Hepatocyte (in vitro differentiated cells): ENCODE measurements at regions not wholly inside any gene's neighbourhood (a gene's known extent, or its start where the extent isn't known, plus 50 kb on each side); places are given as distances from the start of the nearest gene placed in this dataset.

Experiments used
- DNase-seq: peaks from one replicate; pipeline ENCODE4 v3.0.0-alpha.2; 2016; ENCODE audit warnings: low spot score
- H2AFZ ChIP-seq: fragments of 200-600 bp; sonication (generic); 2 replicates; pipeline ENCODE4 v1.6.0; 2016; ENCODE audit warnings: antibody characterized with exemption, mild to moderate bottlenecking
- H3K27ac ChIP-seq: fragments of 200-600 bp; sonication (generic); 2 replicates; pipeline ENCODE4 v1.5.1; 2016; ENCODE audit warnings: mild to moderate bottlenecking
- H3K27me3 ChIP-seq: fragments of 200-600 bp; sonication (generic); 2 replicates; pipeline ENCODE4 v1.6.1; 2016
- H3K36me3 ChIP-seq: fragments of 200-600 bp; sonication (generic); replicated peaks from 2 replicates; pipeline ENCODE4 v1.5.1; 2016; ENCODE audit warnings: low read depth; ENCODE audit not compliant: insufficient read depth
- H3K4me1 ChIP-seq: fragments of 200-600 bp; sonication (generic); 2 replicates; pipeline ENCODE4 v1.5.1; 2016; ENCODE audit warnings: mild to moderate bottlenecking, moderate library complexity; ENCODE audit not compliant: insufficient read depth
- H3K4me2 ChIP-seq: fragments of 200-600 bp; sonication (generic); 2 replicates; pipeline ENCODE4 v1.6.0; 2016
- H3K4me3 ChIP-seq: fragments of 200-600 bp; sonication (generic); 2 replicates; pipeline ENCODE4 v1.5.1; 2016; ENCODE audit warnings: mild to moderate bottlenecking
- H3K79me2 ChIP-seq: fragments of 200-600 bp; sonication (generic); 2 replicates; pipeline ENCODE4 v1.6.0; 2017; ENCODE audit warnings: mild to moderate bottlenecking
- H3K9me2 ChIP-seq: fragments of 200-600 bp; sonication (generic); replicated peaks from 2 replicates; pipeline ENCODE4 v1.6.0; 2017; ENCODE audit warnings: mild to moderate bottlenecking; ENCODE audit not compliant: insufficient read depth
- H3K9me3 ChIP-seq: fragments of 200-600 bp; sonication (generic); 2 replicates; pipeline ENCODE4 v1.5.1; 2016; ENCODE audit warnings: low read depth, mild to moderate bottlenecking
- H4K20me1 ChIP-seq: fragments of 200-600 bp; sonication (generic); 2 replicates; pipeline ENCODE4 v1.6.0; 2016; ENCODE audit warnings: mild to moderate bottlenecking; ENCODE audit not compliant: insufficient read depth, poor library complexity, severe bottlenecking
- EZH2 ChIP-seq: fragments of 200-600 bp; sonication (generic); IDR thresholded peaks from 2 replicates; pipeline ENCODE4 v1.6.1; 2016; ENCODE audit warnings: antibody characterized with exemption, mild to moderate bottlenecking, borderline replicate concordance
- EZH2phosphoT487 ChIP-seq: fragments of 200-600 bp; sonication (generic); IDR thresholded peaks from one replicate; pipeline ENCODE4 v1.6.1; 2018; ENCODE audit warnings: antibody characterized with exemption, mild to moderate bottlenecking, low read depth, moderate library complexity; ENCODE audit not compliant: unreplicated experiment, severe bottlenecking
- WGBS: methylation state at CpG from one replicate; pipeline ENCODE4 v1.1.6; 2016; ENCODE audit warnings: low lambda C conversion rate; ENCODE audit errors: missing lambda C conversion rate; 5-methylcytosine and 5-hydroxymethylcytosine counted together
- TF ChIP-seq, protein P1 (sequence below): fragments of 200-600 bp; sonication (generic); IDR thresholded peaks from 2 replicates; pipeline ENCODE4 v1.5.1; 2016; ENCODE audit warnings: antibody characterized with exemption, mild to moderate bottlenecking; ENCODE audit not compliant: poor library complexity

- no peak for DNase-seq
- TF ChIP-seq, protein P1, sequence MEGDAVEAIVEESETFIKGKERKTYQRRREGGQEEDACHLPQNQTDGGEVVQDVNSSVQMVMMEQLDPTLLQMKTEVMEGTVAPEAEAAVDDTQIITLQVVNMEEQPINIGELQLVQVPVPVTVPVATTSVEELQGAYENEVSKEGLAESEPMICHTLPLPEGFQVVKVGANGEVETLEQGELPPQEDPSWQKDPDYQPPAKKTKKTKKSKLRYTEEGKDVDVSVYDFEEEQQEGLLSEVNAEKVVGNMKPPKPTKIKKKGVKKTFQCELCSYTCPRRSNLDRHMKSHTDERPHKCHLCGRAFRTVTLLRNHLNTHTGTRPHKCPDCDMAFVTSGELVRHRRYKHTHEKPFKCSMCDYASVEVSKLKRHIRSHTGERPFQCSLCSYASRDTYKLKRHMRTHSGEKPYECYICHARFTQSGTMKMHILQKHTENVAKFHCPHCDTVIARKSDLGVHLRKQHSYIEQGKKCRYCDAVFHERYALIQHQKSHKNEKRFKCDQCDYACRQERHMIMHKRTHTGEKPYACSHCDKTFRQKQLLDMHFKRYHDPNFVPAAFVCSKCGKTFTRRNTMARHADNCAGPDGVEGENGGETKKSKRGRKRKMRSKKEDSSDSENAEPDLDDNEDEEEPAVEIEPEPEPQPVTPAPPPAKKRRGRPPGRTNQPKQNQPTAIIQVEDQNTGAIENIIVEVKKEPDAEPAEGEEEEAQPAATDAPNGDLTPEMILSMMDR: no peak
- no peak for TF ChIP-seq EZH2phosphoT487
- TF ChIP-seq EZH2: no peak
- no peaks in the 10 kb centered on the region for H3K4me1 ChIP-seq
- H3K4me2 ChIP-seq: no peak overlapping the region
- WGBS: 82% methylated on average over 3 of the region's 3 CpGs
- no peaks in the 10 kb centered on the region for H3K79me2 ChIP-seq
- H3K9me2 ChIP-seq: no peaks in the 10 kb centered on the region
- no peaks in the 10 kb centered on the region for H3K27me3 ChIP-seq
- H3K36me3 ChIP-seq: no peaks in the 10 kb centered on the region
- H3K27ac ChIP-seq: no peak overlapping the region
- H3K9me3 ChIP-seq: no peaks in the 10 kb centered on the region
- no peaks in the 10 kb centered on the region for H4K20me1 ChIP-seq
- H2AFZ ChIP-seq: no peak overlapping the region
- no peak overlapping the region for H3K4me3 ChIP-seq
Measured at GRCh38 chr4:175350246-175350645, 432.1 kb downstream of the ADAM29 start.

DNA sequence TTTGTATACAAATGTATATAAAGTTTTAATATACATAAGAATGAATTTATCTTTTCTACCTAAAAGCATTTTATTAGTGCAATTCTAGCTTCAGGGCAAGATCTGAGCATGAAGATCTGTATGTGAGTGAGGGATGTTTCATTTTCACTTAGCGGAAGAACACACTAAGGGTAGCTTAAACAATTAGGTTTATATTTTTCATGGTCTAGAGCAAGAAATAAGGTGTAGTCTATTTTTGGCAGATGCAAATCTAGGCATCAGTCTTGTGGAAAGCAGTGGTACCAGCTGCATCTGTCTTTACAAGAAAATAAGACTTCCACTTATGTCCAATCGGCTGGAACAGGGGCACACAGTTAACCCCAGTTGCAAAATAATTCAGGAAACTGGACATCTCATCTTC lies 433.3 kb downstream of the ADAM29 start:
- Histone ChIP-seq H3K4me2 (no peak overlapping the region), H3K9me3 (no peaks in the 10 kb centered on the region), H3K4me1 (no peaks in the 10 kb centered on the region), H3K79me2 (no peaks in the 10 kb centered on the region), H3K27ac (no peak overlapping the region), H3K4me3 (no peak overlapping the region), H3K27me3 (no peaks in the 10 kb centered on the region), H3K9me2 (no peaks in the 10 kb centered on the region), H3K36me3 (no peaks in the 10 kb centered on the region), H4K20me1 (no peaks in the 10 kb centered on the region), H2AFZ (no peak overlapping the region)
- 77% methylated on average over 2 of the region's 2 CpGs for WGBS
- TF ChIP-seq, protein P1: no peak
- TF ChIP-seq EZH2: no peak
- no peak for TF ChIP-seq EZH2phosphoT487
- DNase-seq: no peak

DNA sequence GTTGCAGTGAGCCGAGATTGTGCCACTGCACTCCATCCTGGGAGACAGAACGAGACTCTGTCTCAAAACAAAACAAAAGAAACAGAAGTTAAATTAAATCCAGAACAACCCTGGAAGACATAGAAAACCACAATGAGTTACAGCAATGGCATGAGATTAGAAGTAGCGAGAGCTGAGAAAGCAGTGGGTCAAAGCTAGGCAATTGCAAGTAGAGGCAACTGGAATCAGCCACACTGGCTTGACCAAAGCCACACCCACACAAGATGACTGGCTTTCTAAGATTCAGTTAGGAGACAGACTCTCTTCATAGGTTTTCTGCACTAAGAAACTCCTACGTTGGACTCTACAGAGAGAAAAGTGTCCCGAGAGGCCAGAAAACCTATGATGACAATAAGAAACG lies 443.0 kb downstream of the GPM6A start:
- no peaks in the 10 kb centered on the region for H3K79me2 ChIP-seq
- no peak for DNase-seq
- no peak overlapping the region for H3K27ac ChIP-seq
- TF ChIP-seq, protein P1: no peak
- TF ChIP-seq EZH2: no peak
- no peak for TF ChIP-seq EZH2phosphoT487
- H3K27me3 ChIP-seq: no peaks in the 10 kb centered on the region
- no peak overlapping the region for H3K4me2 ChIP-seq
- H3K4me3 ChIP-seq: no peak overlapping the region
- no peak overlapping the region for H2AFZ ChIP-seq
- no peaks in the 10 kb centered on the region for H4K20me1 ChIP-seq
- H3K9me3 ChIP-seq: no peaks in the 10 kb centered on the region
- H3K4me1 ChIP-seq: no peaks in the 10 kb centered on the region
- H3K36me3 ChIP-seq: no peaks in the 10 kb centered on the region
- no peaks in the 10 kb centered on the region for H3K9me2 ChIP-seq
- WGBS: 87% methylated on average over 6 of the region's 6 CpGs

- no peak overlapping the region for H3K4me2 ChIP-seq
- no peak overlapping the region for H3K27ac ChIP-seq
- no peaks in the 10 kb centered on the region for H3K9me3 ChIP-seq
- H4K20me1 ChIP-seq: no peaks in the 10 kb centered on the region
- 68% methylated on average over 1 of the region's 1 CpG for WGBS
- no peak overlapping the region for H2AFZ ChIP-seq
- TF ChIP-seq EZH2: no peak
- no peak for TF ChIP-seq EZH2phosphoT487
- TF ChIP-seq, protein P1: no peak
- H3K36me3 ChIP-seq: no peaks in the 10 kb centered on the region
- H3K27me3 ChIP-seq: no peaks in the 10 kb centered on the region
- no peaks in the 10 kb centered on the region for H3K9me2 ChIP-seq
- H3K4me1 ChIP-seq: no peaks in the 10 kb centered on the region
- no peaks in the 10 kb centered on the region for H3K79me2 ChIP-seq
- no peak for DNase-seq
- no peak overlapping the region for H3K4me3 ChIP-seq
Measured at GRCh38 chr4:175371091-175371490, 441.0 kb downstream of the GPM6A start.
